B cell (primary cell): ENCODE measurements at regions not wholly inside any gene's neighbourhood (a gene's known extent, or its start where the extent isn't known, plus 50 kb on each side); places are given as distances from the start of the nearest gene placed in this dataset.

Source experiments
- ATAC-seq: fragments of 200-7000 bp; cut with Tn5 transposase; one replicate; pipeline ENCODE4 v1.10.0; 2021; ENCODE audit warnings: low read depth, mild to moderate bottlenecking, moderate number of reproducible peaks, moderate library complexity
- CTCF ChIA-PET: fragments of 350-600 bp; sonication (Branson Sonifier 250); formaldehyde crosslinking; loops from one replicate; lab custom pipeline; 2021; ENCODE audit warnings: antibody characterized with exemption, inconsistent platforms; lab: Charles Lee
- POLR2A ChIA-PET: fragments of 350-600 bp; sonication (Branson Sonifier 250); formaldehyde crosslinking; loops from one replicate; lab custom pipeline; 2021; ENCODE audit warnings: antibody characterized with exemption; lab: Charles Lee
- DNase-seq: peaks from one replicate; pipeline ENCODE4 v3.0.0; 2013
- H2AFZ ChIP-seq: 2 replicates; pipeline ENCODE4 v1.6.1; 2012; ENCODE audit warnings: mild to moderate bottlenecking, low read depth, low read length; ENCODE audit not compliant: insufficient read depth, poor library complexity, severe bottlenecking
- H3K27ac ChIP-seq, 2 donors: 1 replicate in 1 of 2; 2 replicates in 1 of 2; pipeline ENCODE4 v1.5.1; 2012 to 2013; ENCODE audit warnings: low read length in 2 of 2, mild to moderate bottlenecking in 2 of 2, moderate library complexity in 1 of 2
- H3K27me3 ChIP-seq, 4 experiments: fragments of 200-600 bp in 1 of 4; sonication (generic) in 1 of 4; replicated peaks in 1 of 4; 1 replicate in 2 of 4; 2 replicates in 2 of 4; pipeline versions ENCODE4 v1.6.1 to v1.7.0; 2013 to 2016; ENCODE audit warnings: low read length in 3 of 4, mild to moderate bottlenecking in 2 of 4, mixed read lengths in 1 of 4, moderate library complexity in 1 of 4; ENCODE audit not compliant: insufficient read depth in 4 of 4, control insufficient read depth in 3 of 4; ENCODE audit errors: control extremely low read depth in 1 of 4
- H3K36me3 ChIP-seq, 2 experiments: replicated peaks in 1 of 2; 1 replicate in 1 of 2; 2 replicates in 1 of 2; pipeline versions ENCODE4 v1.6.1 to v1.7.1; 2013; ENCODE audit warnings: low read length in 1 of 2; ENCODE audit not compliant: insufficient read depth in 2 of 2, control insufficient read depth in 1 of 2; ENCODE audit errors: control extremely low read depth in 1 of 2, extremely low read depth in 1 of 2
- H3K4me1 ChIP-seq, 2 donors: fragments of 200-600 bp in 1 of 2; sonication (generic) in 1 of 2; 1 replicate in 1 of 2; 2 replicates in 1 of 2; pipeline versions ENCODE4 v1.5.1 to v1.6.1; 2013 to 2017; ENCODE audit warnings: low read length in 2 of 2; ENCODE audit not compliant: control insufficient read depth in 2 of 2, insufficient read depth in 2 of 2
- H3K4me2 ChIP-seq: replicated peaks from 2 replicates; pipeline ENCODE3; 2012; ENCODE audit warnings: mild to moderate bottlenecking, low read depth, low read length; ENCODE audit not compliant: poor library complexity, severe bottlenecking
- H3K4me3 ChIP-seq, 5 experiments: fragments of 200-600 bp in 1 of 5; sonication (generic) in 1 of 5; 1 replicate in 3 of 5; 2 replicates in 2 of 5; pipeline versions ENCODE4 v1.5.1 to v1.7.0; 2011 to 2016; ENCODE audit warnings: low read length in 4 of 5, mild to moderate bottlenecking in 4 of 5, low read depth in 2 of 5, control low read depth in 1 of 5, moderate library complexity in 1 of 5; ENCODE audit not compliant: insufficient read depth in 1 of 5; ENCODE audit errors: control extremely low read depth in 1 of 5, extremely low read depth in 1 of 5
- H3K79me2 ChIP-seq: fragments of 200-600 bp; sonication (generic); one replicate; pipeline ENCODE4 v1.6.0; 2016; ENCODE audit warnings: low read length; ENCODE audit not compliant: control insufficient read depth, insufficient read depth
- H3K9ac ChIP-seq: fragments of 200-600 bp; sonication (generic); 2 replicates; pipeline ENCODE4 v1.6.1; 2017; ENCODE audit warnings: mild to moderate bottlenecking, low read length, moderate library complexity
- H3K9me3 ChIP-seq, 3 donors: one replicate each; pipeline versions ENCODE4 v1.6.1 to v1.7.1; 2013; ENCODE audit warnings: low read length in 2 of 3; ENCODE audit not compliant: control insufficient read depth in 2 of 3, insufficient read depth in 1 of 3; ENCODE audit errors: control extremely low read depth in 1 of 3
- H4K20me1 ChIP-seq: 2 replicates; pipeline ENCODE4 v1.6.0; 2012; ENCODE audit warnings: mild to moderate bottlenecking, low read length; ENCODE audit not compliant: insufficient read depth, control insufficient read depth, poor library complexity, severe bottlenecking
- H3K27ac Mint-ChIP-seq: one replicate; pipeline ENCODE4 v1.8.0; 2021; ENCODE audit warnings: mixed read lengths
- H3K27me3 Mint-ChIP-seq: one replicate; pipeline ENCODE4 v1.8.0; 2021; ENCODE audit warnings: mixed read lengths
- H3K4me1 Mint-ChIP-seq: one replicate; pipeline ENCODE4 v1.8.0; 2021; ENCODE audit warnings: mixed read lengths
- H3K4me3 Mint-ChIP-seq: one replicate; pipeline ENCODE4 v1.8.0; 2021; ENCODE audit warnings: mixed read lengths
- H3K9me3 Mint-ChIP-seq: one replicate; pipeline ENCODE4 v1.8.0; 2022; ENCODE audit warnings: mixed read lengths; ENCODE audit not compliant: insufficient read depth
- CTCF ChIP-seq: fragments of 200-600 bp; IDR thresholded peaks from one replicate; pipeline ENCODE4 v1.8.0; 2022; ENCODE audit warnings: antibody characterized with exemption, mild to moderate bottlenecking
- EZH2 ChIP-seq: IDR thresholded peaks from 2 replicates; pipeline ENCODE4 v1.6.1; 2012; ENCODE audit warnings: borderline replicate concordance, low read depth, mild to moderate bottlenecking, moderate library complexity, low read length; ENCODE audit not compliant: insufficient read depth, poor library complexity, severe bottlenecking
- WGBS: methylation state at CpG from one replicate; pipeline ENCODE4 v1.1.5; 2013; ENCODE audit warnings: missing lambda C conversion rate; ENCODE audit not compliant: insufficient coverage; 5-methylcytosine and 5-hydroxymethylcytosine counted together
- intact Hi-C: fragments of 100-400 bp; cut with micrococcal nuclease; formaldehyde crosslinking; loops from one replicate; pipeline ENCODE4 v1.10.0; 2022

- H4K20me1 ChIP-seq: no peaks in the 10 kb centered on the region
- no peak overlapping the region for H3K4me3 Mint-ChIP-seq
- no peaks in the 10 kb centered on the region for H3K27me3 Mint-ChIP-seq
- intact Hi-C loops: no loop called here
- ChIA-PET CTCF (interaction anchor here (2.6 kb wide), 1 partner anchor 372 kb away, joined by 8 read pairs; no protein-coding TSS in a partner anchor), POLR2A (no interaction called here)
- H3K9me3 ChIP-seq: peaks cover 0 to 8% (median 0%) of the 10 kb centered on the region in 3 donors
- TF ChIP-seq EZH2 (no peak), CTCF (no peak)
- H2AFZ ChIP-seq: no peak overlapping the region
- no peak overlapping the region for H3K4me3 ChIP-seq
- H3K27ac ChIP-seq: no peak overlapping the region
- DNase-seq (no peak), ATAC-seq (no peak)
- no peaks in the 10 kb centered on the region for H3K27me3 ChIP-seq
- H3K4me2 ChIP-seq: no peak overlapping the region
- H3K9ac ChIP-seq: no peak overlapping the region
- no peaks in the 10 kb centered on the region for H3K36me3 ChIP-seq
- H3K4me1 ChIP-seq: peaks cover 66 to 71% of the 10 kb centered on the region in 2 donors
- H3K79me2 ChIP-seq: peaks cover 5% of the 10 kb centered on the region
- 84% methylated on average over 4 of the region's 9 CpGs for WGBS
- H3K27ac Mint-ChIP-seq: peak overlapping the region; percentile 47
- H3K4me1 Mint-ChIP-seq: peaks cover 74% of the 10 kb centered on the region
- H3K9me3 Mint-ChIP-seq: no peaks in the 10 kb centered on the region
Measured at GRCh38 chr13:40440990-40441820, 225.2 kb downstream of the FOXO1 start.

DNA sequence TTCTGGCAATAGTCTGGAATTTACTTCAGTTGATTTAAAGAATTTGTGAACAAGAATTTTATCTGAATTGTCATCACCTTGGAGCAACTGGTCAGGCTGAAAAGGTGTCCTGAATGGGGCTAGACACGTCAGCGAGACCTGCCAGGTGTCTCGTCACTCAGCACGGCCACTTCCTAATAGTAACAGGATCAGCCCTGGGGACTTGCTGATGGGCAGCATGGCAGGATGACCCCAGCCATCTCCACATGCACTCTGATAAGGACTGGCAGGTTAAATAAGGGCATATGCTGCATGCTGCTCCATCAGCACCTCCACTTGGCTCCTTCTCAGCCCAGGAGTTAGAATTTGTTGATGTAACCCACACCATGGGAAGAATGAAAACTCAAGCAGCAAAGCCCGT is 224.2 kb downstream of the FOXO1 start:
- Histone ChIP-seq H2AFZ (no peak overlapping the region), H3K36me3 (no peaks in the 10 kb centered on the region), H4K20me1 (no peaks in the 10 kb centered on the region), H3K9ac (no peak overlapping the region), H3K4me1 (peaks cover 74 to 76% of the 10 kb centered on the region in 2 donors), H3K4me3 (no peak overlapping the region), H3K4me2 (no peak overlapping the region), H3K27me3 (no peaks in the 10 kb centered on the region), H3K79me2 (peaks cover 5% of the 10 kb centered on the region), H3K9me3 (peaks cover 0 to 4% (median 0%) of the 10 kb centered on the region in 3 donors), H3K27ac (no peak overlapping the region)
- no peaks in the 10 kb centered on the region for H3K9me3 Mint-ChIP-seq
- peaks cover 81% of the 10 kb centered on the region for H3K4me1 Mint-ChIP-seq
- POLR2A ChIA-PET: interaction anchor here (4.0 kb wide), 1 partner anchor 10 kb away, joined by 55 read pairs; no protein-coding TSS in a partner anchor
- no peak overlapping the region for H3K27ac Mint-ChIP-seq
- ATAC-seq (no peak), DNase-seq (no peak)
- H3K27me3 Mint-ChIP-seq: no peaks in the 10 kb centered on the region
- 100% methylated on average over 5 of the region's 5 CpGs for WGBS
- no peak for TF ChIP-seq CTCF
- no peak for TF ChIP-seq EZH2
- CTCF ChIA-PET: interaction anchor here (0.7 kb wide), 1 partner anchor 373 kb away, joined by 3 read pairs; no protein-coding TSS in a partner anchor
- intact Hi-C loops: no loop called here
- no peak overlapping the region for H3K4me3 Mint-ChIP-seq
